DMS153 treated with DMSO at 0.1 percent for 48 hours (cell line): ENCODE measurements at regions not wholly inside any gene's neighbourhood (a gene's known extent, or its start where the extent isn't known, plus 50 kb on each side); places are given as distances from the start of the nearest gene placed in this dataset.
A peak's percentile ranks its signal among the peaks of the same experiment; 100 is the strongest.
"Not testable (repeated sequence)": the region's sequence is repeated elsewhere in the genome, so short reads cannot be mapped to it uniquely, and the experiment has no call there.

Experiments
- DNase-seq: peaks from one replicate; lab custom pipeline; 2025; ENCODE audit not compliant: unreplicated experiment; lab: John Stamatoyannopoulos, UW

DNA sequence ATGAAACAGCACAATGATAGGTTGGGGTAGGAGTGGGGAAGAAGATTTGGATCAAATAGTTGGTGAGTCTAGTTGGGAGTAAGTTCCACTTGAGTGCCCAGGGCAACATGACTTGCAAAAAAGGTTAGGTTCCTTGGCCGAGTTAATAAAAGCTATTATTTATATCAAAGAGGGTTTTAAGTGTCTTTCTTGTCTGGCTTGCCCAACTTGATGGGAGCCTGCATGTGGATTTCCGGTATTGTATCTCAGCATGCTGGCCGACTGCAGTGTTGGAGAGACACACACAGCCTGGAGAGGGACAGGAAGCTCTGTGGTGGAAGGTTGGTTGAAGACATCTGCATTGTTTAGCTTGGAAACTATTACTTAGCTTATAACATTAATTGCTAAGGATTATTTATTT lies 449.5 kb upstream of the TBL1XR1 start:
- DNase-seq = no peak

DNA sequence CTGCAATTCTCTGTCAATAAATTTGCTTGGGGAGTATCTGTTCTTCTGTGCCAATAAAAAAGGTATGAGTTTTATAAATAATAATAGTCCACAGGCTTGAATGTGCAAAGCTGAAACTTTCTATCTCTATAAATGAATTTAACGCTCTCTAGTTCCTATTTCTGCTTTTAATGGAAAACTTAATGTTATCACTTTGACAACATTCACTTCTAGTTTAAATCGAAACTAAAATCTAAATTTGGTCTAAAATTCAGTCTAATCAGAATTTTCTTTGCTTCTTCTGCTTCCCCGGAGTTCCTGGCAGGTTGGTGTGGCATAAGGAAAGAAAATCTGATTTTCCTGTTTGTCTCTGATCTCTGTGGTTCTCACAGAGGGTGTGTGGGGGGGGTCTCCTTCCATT lies 450.1 kb upstream of the TBL1XR1 start:
- no peak for DNase-seq

DNA sequence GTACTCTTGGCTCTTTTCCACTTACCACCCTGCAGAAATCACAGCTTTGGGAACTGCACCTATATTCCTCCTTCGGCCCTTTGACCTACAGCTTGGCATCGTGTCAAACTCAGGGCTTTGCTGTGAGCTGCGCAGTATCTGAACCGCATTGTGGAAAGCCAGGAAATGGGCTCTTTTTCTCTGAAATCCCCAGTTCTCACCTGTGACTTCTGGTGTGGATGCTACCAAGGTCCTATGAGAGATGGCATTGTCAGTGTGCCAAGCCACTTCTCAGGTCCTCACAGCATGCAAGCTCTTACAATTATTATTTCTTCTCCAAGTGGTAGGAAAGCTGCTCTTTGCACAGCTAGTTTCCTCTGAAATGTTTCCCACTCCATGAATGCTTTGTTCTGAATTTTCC lies 450.6 kb upstream of the TBL1XR1 start:
- DNase-seq = no peak

DNA sequence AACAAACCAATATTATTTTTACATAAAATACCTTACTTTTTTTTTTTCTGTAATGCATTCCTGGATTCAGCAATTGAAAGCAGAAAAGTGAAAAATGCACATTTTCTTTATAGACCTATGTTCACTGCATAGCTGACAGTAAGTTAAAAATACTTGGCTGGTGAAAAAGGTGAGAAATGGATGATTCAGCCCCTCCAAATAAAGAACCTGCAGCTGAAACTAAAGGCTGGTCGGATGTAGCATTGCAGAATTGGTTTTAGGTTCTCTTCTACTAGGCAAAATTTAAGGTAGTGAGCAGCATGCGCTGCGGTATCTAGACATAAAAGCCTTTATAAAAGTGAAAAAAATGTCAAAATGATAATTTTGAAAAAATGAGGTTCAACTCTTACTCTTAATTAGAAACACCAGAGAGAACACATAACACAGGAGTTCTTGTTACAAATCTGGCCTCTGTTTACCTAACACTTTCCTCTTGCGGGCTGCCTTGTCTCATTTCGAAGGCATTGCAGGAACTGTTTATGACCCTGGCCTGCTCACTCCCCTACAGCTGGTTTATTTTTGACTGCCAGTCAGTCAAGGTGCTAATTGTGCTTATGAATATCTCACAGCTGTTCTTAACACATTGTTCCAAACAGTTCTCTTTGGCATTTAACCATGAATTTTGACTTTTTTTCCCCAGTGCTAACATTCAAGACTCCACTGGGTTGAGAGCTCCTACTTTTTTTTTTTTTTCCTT lies 455.4 kb upstream of the TBL1XR1 start:
- DNase-seq = no peak

DNA sequence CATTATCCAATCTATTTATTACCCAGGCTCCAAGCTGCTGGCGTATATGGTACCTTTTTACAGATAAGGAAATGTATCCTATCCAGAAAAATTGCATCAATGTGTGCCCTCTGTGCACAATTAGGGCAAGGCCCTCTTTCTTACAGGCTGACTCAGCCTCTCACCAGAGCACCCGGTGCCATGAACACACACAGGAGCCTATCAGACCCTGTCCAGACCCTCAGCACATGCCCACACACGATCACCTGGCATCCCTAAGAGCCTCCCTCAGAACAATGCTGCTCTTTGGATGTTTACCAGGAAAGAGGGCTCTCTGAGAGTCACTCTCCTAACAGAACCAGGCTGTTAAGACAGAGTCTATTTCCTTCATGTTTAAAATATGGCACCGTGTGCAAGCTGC lies 460.0 kb upstream of the TBL1XR1 start:
- peak; percentile 75 for DNase-seq

DNA sequence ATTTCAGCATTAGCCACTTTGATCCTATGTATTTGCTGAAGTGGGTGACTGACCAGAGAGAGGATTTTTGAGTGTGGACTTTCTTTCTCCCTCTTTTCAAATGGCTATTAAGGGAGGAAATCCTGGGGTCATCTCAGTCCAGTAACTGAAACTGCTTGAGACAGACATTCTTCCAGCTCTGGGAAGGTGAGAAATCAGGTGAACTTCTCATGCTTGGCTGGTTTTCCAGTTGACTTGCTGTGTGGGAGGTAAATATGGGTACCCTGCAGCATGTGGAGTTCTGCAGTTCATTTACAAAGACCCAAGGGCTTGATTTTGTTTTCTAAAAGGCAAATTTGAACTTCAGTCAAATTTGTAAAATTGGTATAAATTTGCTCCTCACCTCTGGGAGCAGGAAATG lies 461.1 kb upstream of the TBL1XR1 start:
- no peak for DNase-seq

DNA sequence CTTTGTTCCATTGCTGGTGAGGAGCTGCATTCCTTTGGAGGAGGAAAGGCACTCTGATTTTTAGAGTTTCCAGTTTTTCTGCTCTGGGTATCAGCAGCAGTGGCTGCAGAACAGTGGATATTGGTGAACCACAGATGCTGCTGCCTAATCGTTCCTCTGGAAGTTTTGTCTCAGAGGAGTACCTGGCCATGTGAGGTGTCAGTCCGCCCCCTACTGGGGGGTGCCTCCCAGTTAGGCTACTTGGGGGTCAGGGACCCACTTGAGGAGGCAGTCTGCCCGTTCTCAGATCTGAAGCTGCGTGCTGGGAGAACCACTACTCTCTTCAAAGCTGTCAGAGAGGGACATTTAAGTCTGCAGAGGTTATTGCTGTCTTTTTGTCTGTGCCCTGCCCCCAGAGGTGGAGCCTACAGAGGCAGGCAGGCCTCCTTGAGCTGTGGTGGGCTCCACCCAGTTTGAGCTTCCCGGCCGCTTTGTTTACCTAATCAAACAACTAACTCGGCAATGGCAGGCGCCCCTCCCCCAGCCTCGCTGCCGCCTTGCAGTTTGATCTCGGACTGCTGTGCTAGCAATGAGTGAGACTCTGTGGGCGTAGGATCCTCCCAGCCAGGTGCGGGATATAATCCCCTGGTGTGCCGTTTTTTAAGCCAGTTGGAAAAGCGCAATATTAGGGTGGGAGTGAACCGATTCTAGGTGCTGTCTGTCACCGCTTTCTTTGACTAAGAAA lies 467.3 kb upstream of the TBL1XR1 start:
- DNase-seq = not testable (repeated sequence)

DNA sequence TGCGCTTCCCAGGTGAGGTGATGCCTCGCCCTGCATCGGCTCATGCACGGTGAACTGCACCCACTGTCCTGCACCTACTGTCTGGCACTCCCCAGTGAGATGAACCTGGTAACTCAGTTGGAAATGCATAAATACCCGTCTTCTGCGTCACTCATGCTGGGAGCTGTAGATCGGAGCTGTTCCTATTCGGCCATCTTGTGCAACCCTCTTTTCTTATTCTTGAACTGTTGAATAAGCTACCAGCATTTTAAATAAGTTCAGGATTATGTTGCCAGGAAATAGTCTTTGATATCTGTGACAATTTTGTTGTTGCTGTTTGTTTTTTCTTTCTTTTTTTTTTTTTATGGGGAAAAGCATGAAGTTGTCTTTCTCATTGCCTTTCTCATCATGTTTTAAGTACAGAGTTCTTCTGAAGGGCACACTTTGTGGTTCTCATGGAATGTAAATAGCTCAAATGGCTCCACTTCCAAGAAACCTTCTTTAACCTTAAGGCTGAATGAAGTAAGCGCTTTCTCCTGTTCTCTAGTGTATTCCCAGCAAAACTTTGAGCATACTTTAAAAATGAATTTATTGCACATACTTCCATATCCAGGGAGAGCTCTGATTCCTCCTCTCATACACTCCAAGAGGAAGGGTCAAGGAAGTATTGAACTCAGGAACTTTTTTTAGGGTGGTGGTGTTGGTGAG lies 468.0 kb upstream of the TBL1XR1 start:
- no peak for DNase-seq

DNA sequence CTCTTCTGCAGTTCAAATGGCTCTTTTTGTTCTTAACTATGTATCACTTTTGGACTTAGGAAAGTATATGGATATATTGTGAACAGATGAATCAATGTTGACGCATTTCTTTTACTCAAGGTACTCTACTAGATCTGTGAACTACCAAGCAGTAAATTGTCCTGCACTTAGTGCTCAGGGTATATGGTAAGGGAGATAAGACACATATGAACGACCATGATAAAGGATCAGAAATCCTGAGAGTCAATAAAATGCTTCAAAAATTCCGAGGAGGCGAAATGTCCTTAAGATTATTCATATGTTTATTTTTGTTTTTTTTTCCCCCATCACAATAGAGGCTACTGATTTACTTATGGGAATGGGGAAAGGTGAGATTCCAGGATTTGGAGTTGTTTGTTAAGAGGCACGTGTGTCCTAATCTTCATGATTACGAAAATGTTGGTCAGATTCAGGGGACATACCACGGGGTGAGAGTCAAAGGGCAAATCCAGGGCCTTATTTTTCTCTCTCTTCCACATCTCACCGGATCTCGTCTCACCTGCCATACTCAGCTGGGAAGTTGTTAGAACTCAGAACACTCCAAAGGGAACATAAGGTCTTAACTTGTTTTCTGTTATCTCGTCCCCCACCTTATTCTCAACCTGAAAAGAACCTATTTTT lies 475.1 kb upstream of the TBL1XR1 start:
- no peak for DNase-seq

DNA sequence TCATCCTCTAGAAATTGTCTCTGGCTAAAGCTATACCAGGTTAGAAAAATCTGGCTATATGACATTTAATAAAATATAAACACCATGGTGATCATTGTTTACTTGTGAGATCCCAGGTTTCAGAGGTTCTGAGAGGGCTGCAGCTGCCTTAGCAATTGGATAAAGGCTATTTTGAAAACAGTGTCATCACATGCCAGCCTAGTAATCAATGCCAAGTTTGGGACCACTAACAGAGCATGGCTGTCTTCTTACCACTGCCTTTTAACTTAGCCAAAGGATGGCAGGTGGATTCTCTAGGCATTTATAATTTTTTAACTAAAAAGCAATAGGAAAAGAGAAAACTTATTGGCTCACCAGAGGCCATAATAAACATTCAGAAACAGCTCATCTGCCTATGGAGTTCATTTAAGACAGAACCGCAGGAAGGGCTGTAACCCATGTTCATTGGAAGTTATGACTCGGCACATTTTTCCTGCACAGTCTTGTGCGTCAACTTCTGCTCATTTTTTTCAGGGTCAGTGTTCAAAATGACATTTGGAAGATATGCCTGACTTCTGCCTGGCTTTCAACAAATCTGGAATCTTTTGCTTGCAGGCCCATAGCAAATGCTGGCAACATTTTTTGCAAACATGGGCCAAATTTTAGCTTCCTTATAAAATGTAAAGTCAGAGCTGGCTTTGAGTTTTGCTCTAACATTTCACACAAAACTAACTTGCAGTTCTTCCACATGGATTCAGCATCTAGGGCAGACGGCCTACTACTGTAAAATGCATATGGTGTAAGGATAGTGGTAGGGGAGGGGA lies 476.0 kb upstream of the TBL1XR1 start:
- DNase-seq = no peak

DNA sequence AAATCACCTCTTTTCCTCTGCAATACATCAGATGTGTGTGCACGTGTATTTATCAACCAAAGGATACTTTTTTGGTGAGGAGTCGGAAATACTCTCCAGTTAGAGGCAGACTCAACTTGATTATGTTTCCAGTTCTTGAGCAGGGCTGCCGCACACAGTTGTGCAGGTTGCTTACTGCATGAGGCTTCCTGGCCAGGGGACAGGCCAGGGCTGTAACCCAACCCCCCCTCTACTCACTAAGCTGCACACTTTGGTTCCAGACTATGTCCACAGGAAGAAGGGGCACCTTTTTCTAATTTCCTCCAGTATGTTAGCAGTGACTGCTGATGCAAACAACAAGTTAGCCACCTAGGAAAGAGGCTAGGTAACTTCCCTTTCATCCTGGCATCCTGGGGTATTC lies 476.9 kb upstream of the TBL1XR1 start:
- no peak for DNase-seq

DNA sequence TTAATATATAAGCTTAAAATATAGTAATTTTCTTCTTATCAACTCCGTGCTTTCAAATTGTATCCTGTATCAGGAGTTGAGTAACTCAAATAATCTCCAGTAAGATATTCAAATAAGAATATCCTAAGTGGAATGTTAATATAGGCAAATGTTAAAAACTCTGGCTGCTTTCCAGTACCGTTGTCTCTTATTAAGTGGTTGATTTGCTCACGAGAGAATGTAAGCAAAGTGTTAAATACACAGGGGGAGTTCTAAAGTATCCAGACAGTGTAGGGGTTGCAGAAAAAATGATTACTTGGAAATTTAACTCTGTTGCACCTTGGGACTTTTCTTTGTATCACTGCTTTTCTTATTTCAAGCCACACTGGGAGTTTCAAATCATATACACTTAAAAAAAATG lies 478.9 kb upstream of the TBL1XR1 start:
- DNase-seq = no peak

DNA sequence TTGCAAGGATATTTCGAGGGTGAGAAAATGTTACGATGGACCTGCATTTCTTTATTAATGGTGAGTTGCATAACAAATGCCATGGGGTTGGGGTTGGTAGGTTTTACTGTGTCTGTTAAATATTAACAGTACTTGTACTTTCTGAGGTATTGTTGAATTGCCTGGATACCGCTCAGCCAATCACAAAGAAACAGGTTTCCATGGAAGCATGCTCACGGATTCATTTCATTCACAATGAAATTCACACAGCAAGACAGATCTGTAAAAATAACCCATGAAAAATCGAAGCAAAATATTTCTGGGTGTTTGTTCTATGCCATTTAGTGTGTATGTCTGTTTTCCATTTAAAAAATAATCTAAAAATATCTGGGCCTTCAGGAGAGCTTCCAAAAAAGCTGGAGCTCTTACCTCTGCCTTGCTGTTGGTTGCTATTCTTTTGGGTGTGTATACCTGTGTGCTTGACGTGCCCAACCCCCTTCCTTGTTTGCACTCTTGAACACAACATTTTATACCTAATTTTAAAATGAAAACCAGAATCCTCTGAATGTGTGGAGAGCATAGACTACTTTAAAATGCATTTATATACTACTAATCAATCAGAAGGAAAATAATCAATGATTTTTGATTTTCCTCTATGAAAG lies 479.8 kb upstream of the TBL1XR1 start:
- no peak for DNase-seq

DNA sequence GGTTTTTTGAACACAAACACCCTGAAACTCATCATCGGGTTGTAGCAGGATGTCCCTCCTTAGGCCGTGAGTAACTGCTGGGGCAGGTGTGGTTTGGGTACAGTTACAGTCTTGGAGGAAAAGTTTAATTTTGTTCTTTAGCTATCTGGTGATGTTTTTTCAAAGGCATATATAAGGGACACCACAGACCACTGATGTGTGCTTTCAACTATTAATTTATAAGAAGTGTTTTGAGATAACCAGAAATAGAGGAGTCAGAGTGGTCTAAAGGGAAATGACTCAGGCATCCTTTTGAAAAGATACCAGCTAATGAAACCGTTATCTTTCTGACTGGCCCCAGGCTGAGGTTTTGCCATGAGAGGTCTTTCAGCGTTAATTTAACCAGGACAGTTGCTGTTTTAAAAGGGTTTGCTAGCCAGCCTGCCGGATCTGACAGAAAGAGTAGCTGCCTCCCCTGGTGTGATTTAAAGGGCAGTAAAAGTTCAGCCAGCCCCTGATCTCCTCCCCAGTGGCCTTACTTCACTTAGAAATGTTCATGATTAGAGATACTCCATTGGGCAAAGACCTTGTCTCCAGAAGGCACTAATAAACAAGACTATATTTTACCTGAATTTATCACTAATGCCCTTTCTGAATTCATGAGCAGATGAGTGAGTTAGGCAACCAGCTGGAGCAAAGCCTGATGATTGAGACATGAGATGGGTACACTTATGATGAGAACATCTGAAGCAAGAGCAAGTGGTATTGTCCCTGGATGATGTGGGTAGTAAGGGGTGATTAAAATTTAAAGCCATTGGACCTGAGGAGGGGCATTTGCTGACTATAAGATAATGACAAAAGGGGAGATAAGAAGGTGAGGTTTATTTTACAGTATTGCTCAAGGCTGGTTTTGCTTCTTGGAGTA lies 482.5 kb upstream of the TBL1XR1 start:
- DNase-seq = no peak

DNA sequence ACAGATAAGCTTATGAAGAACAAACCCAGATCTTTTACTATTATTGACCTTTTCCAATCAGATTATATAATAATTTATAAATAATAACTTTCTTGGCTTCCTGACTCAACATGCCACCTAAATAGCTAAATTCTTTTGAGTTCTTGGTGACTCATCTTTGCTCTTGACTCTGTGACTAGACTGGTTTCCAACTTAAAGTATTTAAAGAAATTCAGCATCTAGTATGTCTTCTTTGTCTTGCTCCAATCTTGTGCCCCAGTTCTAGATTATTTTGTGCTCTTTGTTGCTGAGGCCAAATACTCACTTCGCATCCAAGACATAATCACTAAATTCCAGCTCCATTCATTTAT lies 483.2 kb upstream of the TBL1XR1 start:
- DNase-seq = no peak

DNA sequence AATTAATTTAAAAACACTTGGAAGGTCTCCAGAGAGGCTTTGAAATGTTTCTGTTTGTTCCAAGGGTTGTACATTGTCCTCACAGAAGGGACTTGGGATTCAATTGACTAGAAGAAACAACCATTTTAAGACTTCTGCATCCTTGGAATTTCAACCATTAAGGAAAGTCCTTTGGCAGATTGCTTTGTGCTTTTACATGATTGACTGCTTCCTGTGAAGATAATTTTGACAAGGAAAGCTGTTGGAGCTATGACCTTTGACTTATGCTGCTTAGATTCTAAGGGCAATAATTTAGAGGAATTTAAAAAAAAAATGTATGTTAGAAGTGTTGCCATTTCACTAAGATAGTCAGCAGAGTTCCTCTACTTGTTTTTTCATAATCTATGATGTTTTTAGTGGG lies 483.9 kb upstream of the TBL1XR1 start:
- no peak for DNase-seq

DNA sequence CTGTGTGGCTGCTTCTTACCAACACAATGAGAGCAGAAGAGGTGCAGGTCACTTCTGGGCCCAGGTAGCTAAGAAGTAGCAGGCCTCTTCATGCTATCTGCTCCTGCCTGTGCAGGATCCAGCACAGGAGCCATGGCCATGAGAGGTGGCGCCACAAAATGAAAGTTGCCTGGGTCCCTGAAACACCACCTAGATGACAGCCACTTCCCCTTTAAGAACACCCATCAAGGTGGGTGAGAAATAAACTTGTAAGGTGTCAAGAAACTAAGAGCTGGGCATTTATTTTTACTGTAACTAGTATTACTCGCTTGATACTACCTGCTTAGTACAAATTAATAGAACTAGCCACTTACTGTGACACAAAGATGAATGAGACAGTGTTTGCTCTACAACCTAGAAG lies 484.6 kb upstream of the TBL1XR1 start:
- DNase-seq = no peak

DNA sequence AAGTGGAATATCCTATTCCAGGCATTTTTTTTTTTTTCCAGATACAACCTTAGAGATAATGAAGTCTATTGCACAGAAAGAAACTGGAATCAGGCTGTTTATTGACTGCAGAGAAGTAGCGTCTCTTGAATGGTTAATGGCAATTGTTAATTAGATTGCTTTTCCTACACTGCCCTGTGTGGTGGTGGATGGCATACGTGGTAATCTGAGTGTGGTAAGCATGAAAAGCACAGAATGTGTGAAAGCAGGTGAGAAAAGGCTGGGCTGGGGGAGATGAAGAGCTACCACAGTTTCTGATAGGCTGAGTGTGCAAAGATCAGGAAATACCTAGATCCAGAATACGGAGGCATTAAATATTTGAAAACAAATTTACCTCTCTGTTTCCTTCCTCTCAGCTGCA lies 486.3 kb upstream of the TBL1XR1 start:
- no peak for DNase-seq

DNA sequence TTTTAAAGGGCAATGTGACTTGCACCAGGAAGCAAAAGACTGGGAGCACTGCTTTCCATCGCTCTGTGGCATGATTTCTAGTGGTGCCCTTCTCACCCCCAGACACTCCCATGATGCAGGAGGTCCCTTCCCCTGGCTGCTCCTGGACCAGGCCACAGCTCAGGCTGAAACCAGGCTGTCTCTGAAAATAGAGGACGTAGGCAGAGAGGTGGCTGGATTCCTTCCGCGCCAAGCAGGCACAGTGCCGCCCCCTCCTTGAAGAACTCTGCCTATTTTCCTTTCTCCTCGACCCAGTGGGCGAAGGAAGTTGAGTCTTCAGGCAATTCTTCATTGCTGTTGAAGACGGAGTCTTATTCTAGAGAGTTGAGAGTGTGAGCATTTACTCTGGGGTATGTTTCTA lies 489.4 kb upstream of the TBL1XR1 start:
- DNase-seq = no peak

DNA sequence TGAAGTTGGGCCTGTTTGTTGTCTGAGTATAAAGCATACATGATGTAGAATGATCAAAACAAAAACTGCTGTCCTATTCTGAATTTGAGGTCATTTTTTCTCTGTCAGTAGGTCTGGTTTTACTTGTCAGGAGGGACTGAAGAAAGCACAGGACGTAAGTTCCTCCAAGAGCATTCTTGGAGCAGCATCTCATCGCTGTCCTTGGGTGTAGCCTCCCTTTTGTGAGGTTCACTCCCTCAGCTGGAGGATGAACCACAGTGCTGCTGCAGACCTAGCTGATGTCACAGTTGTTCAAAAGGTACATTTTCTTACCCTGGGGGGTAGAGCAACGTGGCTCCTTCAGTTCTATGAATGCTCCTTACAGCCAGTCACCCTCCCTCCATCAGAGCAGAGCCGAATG lies 490.0 kb upstream of the TBL1XR1 start:
- no peak for DNase-seq
